T-helper 2 cell (primary cell): ENCODE measurements at regions not wholly inside any gene's neighbourhood (a gene's known extent, or its start where the extent isn't known, plus 50 kb on each side); places are given as distances from the start of the nearest gene placed in this dataset.
"Not testable (repeated sequence)": the region's sequence is repeated elsewhere in the genome, so short reads cannot be mapped to it uniquely, and the experiment has no call there.

ENCODE experiments used
- DNase-seq, 5 experiments: peaks; one replicate each; pipeline versions ENCODE4 v3.0.0 to v3.0.0-alpha.2; 2012 to 2022

- no peak for DNase-seq
Measured at GRCh38 chr5:103744159-103744558, 181.6 kb upstream of the NUDT12 start.

- DNase-seq, result no peak
Measured at GRCh38 chr5:103743421-103743820, 180.8 kb upstream of the NUDT12 start.

- no peak for DNase-seq
Measured at GRCh38 chr5:103741984-103742383, 179.4 kb upstream of the NUDT12 start.

- not testable (repeated sequence) for DNase-seq
Measured at GRCh38 chr5:103736343-103736742, 173.8 kb upstream of the NUDT12 start.

- DNase-seq, result no peak
Measured at GRCh38 chr5:103724271-103724670, 161.7 kb upstream of the NUDT12 start.

GRCh38 chr5:103721183-103721582 lies 158.6 kb upstream of the NUDT12 start:
- DNase-seq, result no peak

- no peak for DNase-seq
Measured at GRCh38 chr5:103718108-103718507, 155.5 kb upstream of the NUDT12 start.

GRCh38 chr5:103708601-103709000 lies 146.0 kb upstream of the NUDT12 start:
- no peak for DNase-seq

- no peak for DNase-seq
Measured at GRCh38 chr5:103706939-103707682, 144.5 kb upstream of the NUDT12 start.

- DNase-seq, result no peak
Measured at GRCh38 chr5:103703617-103704016, 141.0 kb upstream of the NUDT12 start.

- no peak for DNase-seq
Measured at GRCh38 chr5:103693517-103693916, 130.9 kb upstream of the NUDT12 start.

- DNase-seq, result no peak
Measured at GRCh38 chr5:103690676-103691075, 128.1 kb upstream of the NUDT12 start.

- DNase-seq, result no peak
Measured at GRCh38 chr5:103679873-103680272, 117.3 kb upstream of the NUDT12 start.

- not testable (repeated sequence) for DNase-seq
Measured at GRCh38 chr5:103676198-103676597, 113.6 kb upstream of the NUDT12 start.

- DNase-seq, result no peak
Measured at GRCh38 chr5:103674739-103675138, 112.2 kb upstream of the NUDT12 start.

- DNase-seq, result no peak
Measured at GRCh38 chr5:103674251-103674650, 111.7 kb upstream of the NUDT12 start.

GRCh38 chr5:103669615-103670014 lies 107.0 kb upstream of the NUDT12 start:
- DNase-seq, result no peak

- DNase-seq, result no peak
Measured at GRCh38 chr5:103668281-103668680, 105.7 kb upstream of the NUDT12 start.

GRCh38 chr5:103667068-103667467 lies 104.5 kb upstream of the NUDT12 start:
- no peak for DNase-seq

- no peak for DNase-seq
Measured at GRCh38 chr5:103657301-103657700, 94.7 kb upstream of the NUDT12 start.

GRCh38 chr5:103648086-103648485 lies 85.5 kb upstream of the NUDT12 start:
- DNase-seq, result no peak

- DNase-seq, result no peak
Measured at GRCh38 chr5:103646698-103647614, 84.4 kb upstream of the NUDT12 start.

- DNase-seq, result no peak
Measured at GRCh38 chr5:103645816-103646215, 83.2 kb upstream of the NUDT12 start.

- DNase-seq, result no peak
Measured at GRCh38 chr5:103638979-103639378, 76.4 kb upstream of the NUDT12 start.
